Activated T-cell treated with anti-CD3 and anti-CD28 coated beads, Interleukin-2, amount 50 U/mL, for 4 hours (primary cell): ENCODE measurements at regions not wholly inside any gene's neighbourhood (a gene's known extent, or its start where the extent isn't known, plus 50 kb on each side); places are given as distances from the start of the nearest gene placed in this dataset.
"Not testable (repeated sequence)": the region's sequence is repeated elsewhere in the genome, so short reads cannot be mapped to it uniquely, and the experiment has no call there.

Experiments used
- ATAC-seq, 2 donors: fragments of 200-7000 bp; cut with Tn5 transposase; one replicate each; pipeline ENCODE4 v1.10.0; 2021
- DNase-seq: peaks from one replicate; pipeline ENCODE4 v3.0.0-alpha.2; 2020
- H3K27me3 Mint-ChIP-seq: one replicate; pipeline ENCODE4 v1.8.0; 2021; ENCODE audit warnings: low read depth, mixed read lengths
- H3K36me3 Mint-ChIP-seq: one replicate; pipeline ENCODE4 v1.8.0; 2022; ENCODE audit warnings: mixed read lengths; ENCODE audit not compliant: insufficient read depth
- H3K4me1 Mint-ChIP-seq: one replicate; pipeline ENCODE4 v1.8.0; 2021; ENCODE audit warnings: low read depth, mixed read lengths
- H3K4me3 Mint-ChIP-seq: one replicate; pipeline ENCODE4 v1.8.0; 2021; ENCODE audit warnings: mild to moderate bottlenecking, moderate library complexity, mixed read lengths
- H3K9me3 Mint-ChIP-seq: one replicate; pipeline ENCODE4 v1.8.0; 2021; ENCODE audit warnings: mixed read lengths

DNA sequence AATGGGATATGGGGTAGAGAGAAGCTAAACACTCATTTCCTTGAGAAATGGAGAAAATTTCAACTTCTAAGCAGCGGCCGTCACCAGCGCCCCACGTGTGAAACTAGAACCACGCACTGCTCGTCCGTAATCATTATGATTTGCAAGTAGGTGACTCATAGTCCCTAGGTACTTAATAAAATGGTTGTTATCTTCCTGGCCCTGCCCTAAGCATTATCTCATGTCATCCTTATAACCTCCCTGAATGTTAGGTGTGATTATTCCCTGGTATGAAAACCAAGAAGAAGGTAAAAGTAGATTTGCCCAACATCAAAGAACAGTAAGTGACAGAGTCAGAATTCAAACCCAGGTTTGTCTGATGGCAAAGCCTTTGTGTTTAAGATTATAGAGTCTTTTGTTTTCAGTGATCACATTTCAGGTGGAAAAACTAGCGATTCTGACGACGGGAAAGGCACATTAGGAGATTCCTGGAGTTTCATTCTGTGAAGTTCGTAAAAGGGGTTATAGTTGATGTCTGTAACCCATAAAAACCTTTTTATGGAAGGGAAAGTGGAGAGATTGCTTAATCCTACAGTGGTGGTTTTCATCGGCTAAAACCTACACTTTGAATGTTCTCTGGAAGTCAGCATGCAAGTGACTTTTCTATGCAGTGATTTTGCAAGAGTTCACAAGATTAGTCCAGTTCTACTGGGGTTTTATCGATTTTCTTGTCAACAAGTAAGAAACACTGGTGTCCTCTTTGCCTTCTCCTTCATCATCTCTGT, 202.9 kb upstream of the WWC1 start:
- peaks cover 2% of the 10 kb centered on the region for H3K27me3 Mint-ChIP-seq
- H3K36me3 Mint-ChIP-seq, result no peaks in the 10 kb centered on the region
- H3K9me3 Mint-ChIP-seq, result no peaks in the 10 kb centered on the region
- no peak for ATAC-seq
- no peaks in the 10 kb centered on the region for H3K4me1 Mint-ChIP-seq
- DNase-seq, result no peak
- no peak overlapping the region for H3K4me3 Mint-ChIP-seq

DNA sequence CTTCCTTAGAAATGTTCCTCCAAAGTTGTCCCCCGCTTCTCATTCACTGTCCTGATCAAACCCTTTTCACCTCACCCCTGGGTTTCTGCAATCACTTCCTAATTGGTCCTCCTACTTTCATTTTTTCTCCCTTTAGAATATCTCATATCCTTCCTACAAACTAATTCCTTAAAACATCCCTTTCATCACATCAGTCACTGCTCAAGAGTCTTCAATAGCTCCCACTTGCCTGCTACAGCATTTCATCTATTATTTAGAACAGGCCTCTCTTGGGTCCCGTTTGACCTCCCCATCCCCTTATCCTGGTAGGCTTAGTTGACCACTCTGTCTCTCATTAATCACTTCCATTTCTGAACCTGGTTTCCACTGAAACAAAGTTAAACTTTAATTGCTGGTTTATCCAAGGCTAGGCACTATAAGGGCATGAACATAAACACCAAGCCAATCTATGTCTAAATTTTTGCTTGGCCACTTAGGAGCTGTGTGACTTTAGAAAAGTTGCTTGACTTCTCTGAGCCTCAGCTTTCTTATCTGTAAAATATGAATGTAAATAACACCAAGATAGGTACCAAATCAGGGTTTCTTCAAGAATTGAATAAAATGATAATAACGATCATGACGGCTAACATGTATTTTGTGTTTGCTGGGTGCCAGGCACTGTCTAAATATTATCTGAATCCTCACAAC, 202.1 kb upstream of the WWC1 start:
- H3K27me3 Mint-ChIP-seq, result peaks cover 1% of the 10 kb centered on the region
- ATAC-seq (no peak), DNase-seq (no peak)
- no peaks in the 10 kb centered on the region for H3K9me3 Mint-ChIP-seq
- H3K4me1 Mint-ChIP-seq, result no peaks in the 10 kb centered on the region
- no peaks in the 10 kb centered on the region for H3K36me3 Mint-ChIP-seq
- no peak overlapping the region for H3K4me3 Mint-ChIP-seq

DNA sequence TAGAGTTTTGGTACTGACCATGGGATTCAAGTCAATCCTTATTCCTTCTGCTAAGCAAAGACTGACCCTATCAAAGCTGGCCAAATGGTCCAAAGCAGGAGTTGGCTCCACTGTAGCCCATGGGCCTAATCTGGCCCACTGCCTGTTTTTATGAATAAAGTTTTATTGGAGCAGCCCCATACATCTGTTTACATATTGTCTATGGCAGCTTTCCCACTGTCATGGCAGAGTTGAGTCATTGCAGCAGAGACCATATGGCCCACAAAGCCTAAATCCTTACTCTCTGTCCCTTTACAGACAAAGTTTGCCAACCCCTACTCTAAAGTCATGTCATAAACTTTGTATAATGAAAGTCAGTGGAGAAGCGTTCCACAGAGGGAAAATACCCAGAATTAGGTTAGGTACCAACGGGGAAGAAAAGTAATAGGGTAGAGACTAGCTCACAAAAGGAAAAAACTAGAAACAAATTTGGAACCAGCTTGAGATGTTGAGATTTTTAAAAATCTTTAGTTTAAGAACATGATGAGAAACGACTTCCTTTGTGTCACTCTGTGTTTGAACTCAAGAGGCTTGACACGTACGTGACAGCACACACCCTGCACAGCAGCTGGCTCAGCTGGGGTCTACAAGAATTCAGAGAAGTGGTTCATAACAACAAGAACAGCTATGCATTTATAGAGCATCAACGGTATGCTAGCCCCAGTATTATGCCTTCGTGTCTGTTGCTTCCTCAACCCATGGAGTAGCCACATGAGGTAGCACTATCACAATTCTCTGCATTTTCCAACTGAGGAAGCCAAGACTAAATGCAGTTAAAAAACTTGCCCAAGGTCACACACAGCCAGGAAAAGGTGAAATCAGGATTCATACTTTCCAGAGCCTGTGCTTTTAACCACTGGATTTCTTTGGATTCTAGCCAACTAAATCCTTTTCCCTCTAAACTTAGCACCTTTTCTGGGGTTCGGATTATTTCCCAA, 198.9 kb upstream of the WWC1 start:
- no peaks in the 10 kb centered on the region for H3K4me1 Mint-ChIP-seq
- peaks cover 4% of the 10 kb centered on the region for H3K27me3 Mint-ChIP-seq

DNA sequence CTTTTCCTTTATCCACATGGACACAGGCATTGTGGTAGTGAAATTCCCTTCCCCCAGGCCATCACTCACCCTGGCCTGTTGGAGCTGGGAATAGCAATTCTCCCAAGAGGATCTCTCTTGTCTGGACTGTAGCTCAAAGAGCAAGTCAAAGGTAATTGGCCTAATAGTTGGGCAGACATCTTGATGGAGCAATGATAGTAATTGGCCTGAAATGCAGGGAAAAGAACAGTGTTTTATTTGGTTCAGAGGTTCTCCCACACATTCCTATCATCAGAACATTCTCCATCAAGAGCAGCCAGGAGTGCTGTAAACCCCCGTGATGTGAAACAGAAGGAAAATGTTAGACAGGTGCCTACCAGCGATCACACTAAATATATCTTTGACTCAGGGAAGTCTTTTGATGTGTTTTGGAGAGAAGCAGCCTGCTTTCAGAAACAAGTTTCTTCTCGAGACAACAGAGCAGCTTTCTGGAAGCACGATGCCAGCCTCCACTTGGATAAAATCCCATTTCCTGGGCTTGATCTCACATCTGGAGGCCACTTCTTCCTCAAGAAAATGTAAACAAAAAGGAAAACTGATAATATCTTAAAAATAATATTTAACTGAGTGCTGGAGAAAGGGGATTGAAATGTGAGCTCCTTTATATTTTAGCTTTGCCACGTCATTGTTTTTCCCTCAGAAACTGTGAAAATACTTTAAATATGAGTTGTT, 198.1 kb upstream of the WWC1 start:
- DNase-seq (no peak), ATAC-seq (no peak)
- H3K27me3 Mint-ChIP-seq, result peaks cover 6% of the 10 kb centered on the region
- no peaks in the 10 kb centered on the region for H3K36me3 Mint-ChIP-seq
- no peak overlapping the region for H3K4me3 Mint-ChIP-seq
- no peaks in the 10 kb centered on the region for H3K9me3 Mint-ChIP-seq
- no peaks in the 10 kb centered on the region for H3K4me1 Mint-ChIP-seq

More for the DNA sequence above, 198.9 kb upstream of the WWC1 start:
- Mint-ChIP-seq H3K36me3 (no peaks in the 10 kb centered on the region), H3K4me3 (no peak overlapping the region), H3K9me3 (no peaks in the 10 kb centered on the region)
- DNase-seq (no peak), ATAC-seq (no peak)

DNA sequence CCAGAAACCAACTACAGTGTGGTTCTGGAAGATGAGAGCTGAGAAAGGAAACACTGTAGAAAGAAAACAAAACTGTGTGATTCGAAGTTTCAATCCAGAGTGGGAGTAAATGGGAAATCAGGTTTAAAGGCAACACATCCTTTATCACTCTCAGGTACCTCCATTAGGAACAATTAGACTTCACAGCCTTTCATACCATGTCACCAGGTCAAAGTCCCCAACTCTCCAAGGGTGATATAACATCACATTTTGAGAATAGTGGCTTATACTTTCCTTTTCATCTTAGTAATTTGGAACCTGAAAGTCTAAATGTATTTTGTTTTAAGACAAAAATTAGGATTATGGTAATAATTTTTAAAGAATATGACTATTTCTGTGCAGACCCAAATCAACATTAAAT, 194.9 kb upstream of the WWC1 start:
- Mint-ChIP-seq H3K27me3 (peaks cover 6% of the 10 kb centered on the region), H3K9me3 (no peaks in the 10 kb centered on the region), H3K4me1 (no peaks in the 10 kb centered on the region), H3K4me3 (no peak overlapping the region), H3K36me3 (no peaks in the 10 kb centered on the region)
- ATAC-seq, result no peak
- DNase-seq, result no peak

DNA sequence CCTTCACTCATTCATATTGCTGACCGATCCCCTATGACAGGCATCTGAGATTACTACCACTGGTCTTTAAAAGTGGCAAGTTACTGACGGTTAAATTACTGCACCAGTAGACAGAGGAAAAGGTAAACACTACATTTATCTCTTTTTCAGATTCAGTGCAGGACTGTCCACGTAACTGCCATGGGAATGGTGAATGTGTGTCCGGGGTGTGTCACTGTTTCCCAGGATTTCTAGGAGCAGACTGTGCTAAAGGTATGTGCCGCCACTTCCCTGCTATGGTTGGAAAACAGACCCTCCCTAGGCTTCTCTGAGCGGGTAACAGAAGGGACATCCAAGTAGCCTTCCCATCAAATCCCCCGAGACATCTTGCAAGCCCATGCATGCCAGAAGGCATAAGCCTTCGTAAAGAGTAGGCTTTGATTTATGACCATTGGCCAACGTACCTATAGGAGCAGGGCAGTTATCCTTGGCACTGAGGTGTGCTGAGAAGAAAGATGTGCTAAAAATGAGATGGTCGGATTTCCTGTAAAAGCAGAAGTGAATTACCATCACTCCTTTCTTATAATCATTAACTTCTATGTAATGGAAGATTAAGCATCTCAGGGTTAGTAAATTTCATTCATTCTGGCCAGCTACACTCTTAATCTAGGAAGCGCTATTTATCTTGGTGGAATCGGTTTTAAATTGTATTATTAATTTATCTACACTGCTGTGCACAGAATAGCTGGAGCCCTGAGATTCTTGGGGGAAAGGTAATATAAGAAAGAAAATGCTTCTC, 193.4 kb upstream of the WWC1 start:
- Mint-ChIP-seq H3K27me3 (peaks cover 6% of the 10 kb centered on the region), H3K4me1 (no peaks in the 10 kb centered on the region), H3K9me3 (no peaks in the 10 kb centered on the region), H3K36me3 (no peaks in the 10 kb centered on the region), H3K4me3 (no peak overlapping the region)
- ATAC-seq, result no peak
- no peak for DNase-seq

DNA sequence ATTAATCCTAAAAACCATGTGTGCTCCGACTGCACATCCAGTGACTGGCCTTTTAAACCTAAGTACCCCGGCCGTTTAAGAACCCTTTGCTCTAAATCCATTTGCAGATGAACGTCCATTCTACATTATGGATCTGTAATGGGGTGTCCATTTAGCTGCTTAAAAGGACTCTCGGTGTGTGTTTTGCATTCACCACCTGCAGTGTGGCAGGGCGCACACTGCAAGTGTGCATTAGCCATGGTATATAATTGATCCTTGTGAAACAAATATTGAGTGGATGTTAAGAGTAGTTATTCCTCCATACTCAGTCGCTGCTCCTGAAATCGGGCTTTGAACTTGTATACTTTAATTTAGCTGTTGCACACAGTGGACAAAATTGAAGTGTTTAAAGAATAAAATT, 190.1 kb upstream of the WWC1 start:
- ATAC-seq (no peak), DNase-seq (no peak)
- Mint-ChIP-seq H3K4me3 (no peak overlapping the region), H3K27me3 (peaks cover 2% of the 10 kb centered on the region), H3K9me3 (no peaks in the 10 kb centered on the region), H3K4me1 (no peaks in the 10 kb centered on the region), H3K36me3 (no peaks in the 10 kb centered on the region)

DNA sequence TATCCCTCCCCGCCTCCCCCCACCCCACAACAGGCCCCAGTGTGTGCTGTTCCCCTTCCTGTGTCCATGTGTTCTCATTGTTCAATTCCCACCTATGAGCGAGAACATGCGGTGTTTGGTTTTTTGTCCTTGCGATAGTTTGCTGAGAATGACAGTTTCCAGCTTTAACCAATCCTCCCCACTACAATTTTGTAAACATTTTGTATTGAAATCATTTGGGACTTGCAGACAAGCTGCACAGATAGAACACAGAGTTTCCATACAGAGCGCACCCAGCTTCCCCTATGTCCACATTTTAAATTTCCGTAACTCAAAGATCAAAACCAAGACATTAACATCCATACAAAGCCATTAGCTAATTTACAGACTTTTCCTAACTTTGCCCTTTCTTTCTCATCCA, 188.4 kb upstream of the WWC1 start:
- DNase-seq, H3K9me3 Mint-ChIP-seq, H3K4me1 Mint-ChIP-seq, H3K27me3 Mint-ChIP-seq, H3K4me3 Mint-ChIP-seq, H3K36me3 Mint-ChIP-seq, ATAC-seq: not testable (repeated sequence)

DNA sequence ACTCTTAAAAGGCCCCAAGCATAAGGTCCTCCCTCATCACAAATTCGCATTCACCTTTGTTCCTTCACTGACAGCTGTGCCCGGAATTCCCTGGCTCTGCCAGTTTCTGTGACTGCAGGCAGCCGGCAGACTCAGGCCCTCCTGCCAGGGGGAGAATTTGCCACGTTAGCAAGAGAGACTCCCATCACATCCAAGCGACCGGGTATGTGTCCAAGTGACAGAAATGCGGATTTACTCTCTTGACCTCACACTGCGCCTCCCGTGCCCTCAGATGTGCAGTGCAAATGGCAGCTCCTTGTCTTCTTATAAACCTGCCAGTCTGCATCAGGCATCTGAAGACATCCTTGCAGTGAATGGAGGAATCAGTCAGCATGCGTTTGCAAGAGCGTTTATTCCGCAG, 187.1 kb upstream of the WWC1 start:
- Mint-ChIP-seq H3K36me3 (no peaks in the 10 kb centered on the region), H3K27me3 (no peaks in the 10 kb centered on the region), H3K4me1 (no peaks in the 10 kb centered on the region), H3K4me3 (no peak overlapping the region), H3K9me3 (no peaks in the 10 kb centered on the region)
- DNase-seq, result no peak
- no peak for ATAC-seq

DNA sequence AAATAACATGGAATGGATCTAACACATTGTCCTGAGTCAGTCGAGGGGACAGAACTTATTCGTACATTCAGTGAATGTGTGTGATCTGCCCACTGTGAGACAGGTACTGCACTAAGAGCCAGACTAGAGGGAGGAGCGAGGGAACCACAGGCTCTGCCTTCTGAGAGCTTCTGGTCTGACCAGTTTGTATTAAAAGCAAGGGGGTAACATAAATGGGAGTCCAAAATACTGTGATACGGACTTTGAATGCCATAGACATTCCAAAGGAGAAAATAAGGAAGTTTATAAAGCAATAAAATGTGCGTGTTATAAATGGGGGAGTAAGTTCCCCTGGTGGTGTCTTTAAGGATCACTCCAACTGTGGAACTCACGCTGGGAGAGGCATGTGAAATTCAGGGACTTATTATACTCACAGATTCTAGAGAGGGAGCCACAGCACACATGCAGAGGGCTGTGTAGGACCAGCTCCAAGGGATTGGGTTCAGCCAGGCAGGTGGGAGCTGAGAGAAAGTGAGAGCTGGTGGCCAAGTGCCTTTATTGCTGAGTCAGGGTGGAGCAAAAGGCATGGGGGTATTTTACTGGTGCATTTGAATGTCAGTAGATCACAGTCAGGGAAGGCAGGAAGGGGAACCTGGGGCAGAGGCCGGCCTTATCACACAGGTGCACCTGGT, 186.5 kb upstream of the WWC1 start:
- no peaks in the 10 kb centered on the region for H3K9me3 Mint-ChIP-seq
- H3K4me3 Mint-ChIP-seq, result no peak overlapping the region
- DNase-seq (no peak), ATAC-seq (no peak)
- H3K36me3 Mint-ChIP-seq, result no peaks in the 10 kb centered on the region
- peaks cover 3% of the 10 kb centered on the region for H3K27me3 Mint-ChIP-seq
- no peaks in the 10 kb centered on the region for H3K4me1 Mint-ChIP-seq

DNA sequence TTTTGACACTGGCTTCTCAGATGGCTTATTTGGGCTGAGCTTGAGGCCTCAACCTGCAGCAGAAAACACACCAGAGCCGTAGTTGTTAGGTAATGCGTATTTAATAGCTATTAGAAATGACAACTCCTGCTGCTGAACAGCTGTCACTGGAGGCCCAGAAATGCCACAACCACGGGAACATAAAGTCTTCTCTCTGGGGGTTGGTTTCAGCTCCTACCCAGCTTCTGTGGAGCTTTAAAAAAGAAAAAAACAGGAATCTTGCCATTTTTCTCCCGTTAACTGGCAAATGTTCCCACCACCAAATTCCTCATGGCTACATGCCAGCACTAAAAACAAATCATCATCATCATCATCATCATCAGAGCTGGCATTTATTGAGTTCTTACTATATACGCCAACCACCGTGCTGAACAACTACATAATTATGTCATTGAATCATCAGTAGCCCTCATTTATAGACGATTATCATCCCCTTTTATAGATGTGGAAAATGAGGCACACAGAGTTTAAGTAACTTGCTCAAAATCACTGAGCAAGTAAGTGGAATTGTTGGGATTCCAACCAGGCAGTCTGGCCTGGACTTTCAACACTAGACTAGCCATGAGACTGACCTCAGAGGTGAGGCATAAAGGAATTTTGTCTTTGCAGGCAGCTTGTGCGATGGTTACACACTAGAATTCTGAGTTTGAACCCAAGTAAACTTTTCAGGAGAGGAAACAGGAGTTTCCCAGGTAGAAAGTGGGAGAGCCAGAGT, 185.3 kb upstream of the WWC1 start:
- no peaks in the 10 kb centered on the region for H3K36me3 Mint-ChIP-seq
- no peak for ATAC-seq
- H3K4me1 Mint-ChIP-seq, result no peaks in the 10 kb centered on the region
- no peak overlapping the region for H3K4me3 Mint-ChIP-seq
- no peak for DNase-seq
- H3K9me3 Mint-ChIP-seq, result no peaks in the 10 kb centered on the region
- H3K27me3 Mint-ChIP-seq, result peaks cover 3% of the 10 kb centered on the region

DNA sequence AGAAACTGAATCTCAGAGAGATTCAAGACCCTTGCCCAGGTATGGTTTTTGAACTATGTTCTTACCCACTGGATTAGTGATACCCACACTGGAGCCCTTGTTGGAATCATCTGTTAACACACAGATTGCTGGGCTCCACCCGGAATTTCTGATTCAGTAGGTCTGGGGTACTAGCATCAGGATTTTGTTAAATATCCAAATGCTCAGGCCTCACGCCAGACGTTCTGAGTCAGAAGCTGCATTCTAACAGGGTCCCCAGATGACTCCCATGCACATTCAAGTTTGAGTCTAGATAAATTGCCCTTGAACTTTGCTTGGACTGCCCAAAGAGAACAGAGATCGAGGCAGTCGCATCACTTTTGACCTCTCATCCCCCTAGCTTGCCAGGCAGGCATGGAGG, 182.0 kb upstream of the WWC1 start:
- ATAC-seq (no peak), DNase-seq (no peak)
- Mint-ChIP-seq H3K36me3 (no peaks in the 10 kb centered on the region), H3K4me3 (no peak overlapping the region), H3K27me3 (peaks cover 8% of the 10 kb centered on the region), H3K9me3 (no peaks in the 10 kb centered on the region), H3K4me1 (no peaks in the 10 kb centered on the region)
